ENCODE measurements at regions not wholly inside any gene's neighbourhood (a gene's known extent, or its start where the extent isn't known, plus 50 kb on each side); places are given as distances from the start of the nearest gene placed in this dataset.

DNA sequence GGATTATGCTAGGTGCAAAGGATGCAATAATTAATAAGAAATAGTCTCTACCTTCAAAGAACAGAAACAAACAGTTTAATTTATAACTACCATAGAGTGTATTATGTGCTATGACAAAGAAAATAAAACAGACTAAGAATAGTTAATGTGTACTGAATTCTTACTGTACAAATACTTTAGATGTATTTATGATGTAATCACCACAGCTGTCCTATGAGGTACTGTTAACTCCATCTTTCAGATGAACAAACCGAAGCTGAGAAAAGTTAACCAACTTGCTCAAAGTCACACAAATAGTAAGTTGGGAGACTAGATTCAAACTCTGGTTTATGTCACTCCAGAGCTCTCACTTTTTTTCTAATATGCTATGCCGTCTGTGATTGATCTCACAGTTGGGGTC, 77.0 kb upstream of the FGGY start:
- no peaks in the 10 kb centered on the region for H3K36me3 ChIP-seq (ENCODE audit: low read depth)
- H3K27me3 ChIP-seq (ENCODE audit: insufficient read depth, poor library complexity, severe bottlenecking): no peaks in the 10 kb centered on the region
- H3K4me3 ChIP-seq (ENCODE audit: severe bottlenecking): no peak overlapping the region
- TF ChIP-seq, protein P1, sequence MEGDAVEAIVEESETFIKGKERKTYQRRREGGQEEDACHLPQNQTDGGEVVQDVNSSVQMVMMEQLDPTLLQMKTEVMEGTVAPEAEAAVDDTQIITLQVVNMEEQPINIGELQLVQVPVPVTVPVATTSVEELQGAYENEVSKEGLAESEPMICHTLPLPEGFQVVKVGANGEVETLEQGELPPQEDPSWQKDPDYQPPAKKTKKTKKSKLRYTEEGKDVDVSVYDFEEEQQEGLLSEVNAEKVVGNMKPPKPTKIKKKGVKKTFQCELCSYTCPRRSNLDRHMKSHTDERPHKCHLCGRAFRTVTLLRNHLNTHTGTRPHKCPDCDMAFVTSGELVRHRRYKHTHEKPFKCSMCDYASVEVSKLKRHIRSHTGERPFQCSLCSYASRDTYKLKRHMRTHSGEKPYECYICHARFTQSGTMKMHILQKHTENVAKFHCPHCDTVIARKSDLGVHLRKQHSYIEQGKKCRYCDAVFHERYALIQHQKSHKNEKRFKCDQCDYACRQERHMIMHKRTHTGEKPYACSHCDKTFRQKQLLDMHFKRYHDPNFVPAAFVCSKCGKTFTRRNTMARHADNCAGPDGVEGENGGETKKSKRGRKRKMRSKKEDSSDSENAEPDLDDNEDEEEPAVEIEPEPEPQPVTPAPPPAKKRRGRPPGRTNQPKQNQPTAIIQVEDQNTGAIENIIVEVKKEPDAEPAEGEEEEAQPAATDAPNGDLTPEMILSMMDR (IDR thresholded peaks at IDR 0.05; ENCODE audit: poor library complexity, severe bottlenecking): no peak
- H3K4me1 ChIP-seq (ENCODE audit: insufficient read depth, poor library complexity, severe bottlenecking): no peaks in the 10 kb centered on the region
- DNase-seq (ENCODE audit: low spot score) (no peak), ATAC-seq (ENCODE audit: low read depth) (no peak)
- no peak overlapping the region for H3K27ac ChIP-seq (ENCODE audit: poor library complexity, severe bottlenecking)
- no peaks in the 10 kb centered on the region for H3K9me3 ChIP-seq (ENCODE audit: severe bottlenecking)

DNA sequence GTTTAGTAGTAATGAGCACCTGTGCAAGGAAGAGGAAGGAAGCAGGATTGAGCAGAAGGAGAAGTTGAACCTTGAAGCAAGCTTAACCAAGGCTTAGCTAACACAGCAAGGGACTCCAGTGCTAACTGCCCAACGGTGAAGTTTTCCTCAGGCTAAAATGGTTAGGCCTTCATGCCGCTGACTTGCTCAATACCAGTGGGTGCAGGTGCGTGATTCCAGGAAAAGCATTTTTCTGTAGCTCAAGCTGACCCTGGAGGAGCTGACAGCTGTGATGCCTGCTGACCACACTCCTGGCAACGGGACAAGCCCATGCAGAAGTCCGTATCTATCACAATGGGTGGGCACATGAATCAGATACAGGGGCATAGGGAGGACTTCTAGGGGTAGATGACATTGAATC, 76.5 kb upstream of the FGGY start:
- TF ChIP-seq, protein P1 (IDR thresholded peaks at IDR 0.05; ENCODE audit: poor library complexity, severe bottlenecking): no peak
- H3K4me3 ChIP-seq (ENCODE audit: severe bottlenecking): no peak overlapping the region
- ATAC-seq (ENCODE audit: low read depth): no peak

DNA sequence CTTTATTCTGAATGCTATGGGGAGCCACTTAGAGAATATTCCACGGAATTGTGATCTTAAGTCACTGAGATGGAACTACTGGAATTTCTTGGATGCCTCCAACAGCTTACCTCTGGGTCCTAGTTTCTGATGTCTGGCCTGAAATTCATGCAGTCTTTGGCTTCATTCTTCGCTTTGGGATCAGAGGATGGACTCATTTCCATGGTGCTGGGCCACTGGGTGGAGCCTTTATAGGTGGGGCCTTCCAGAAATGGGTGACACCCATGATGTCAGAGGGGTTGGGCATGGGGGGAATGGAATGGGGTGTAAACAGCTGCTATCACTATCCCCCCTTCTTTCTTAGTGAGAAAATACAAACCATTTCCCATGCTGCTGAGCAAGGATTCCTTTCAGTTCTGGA, 73.7 kb upstream of the FGGY start:
- Histone ChIP-seq H3K4me1 (ENCODE audit: insufficient read depth, poor library complexity, severe bottlenecking) (no peaks in the 10 kb centered on the region), H3K4me3 (ENCODE audit: severe bottlenecking) (no peak overlapping the region), H3K27me3 (ENCODE audit: insufficient read depth, poor library complexity, severe bottlenecking) (no peaks in the 10 kb centered on the region), H3K36me3 (ENCODE audit: low read depth) (no peaks in the 10 kb centered on the region), H3K9me3 (ENCODE audit: severe bottlenecking) (no peaks in the 10 kb centered on the region), H3K27ac (ENCODE audit: poor library complexity, severe bottlenecking) (no peak overlapping the region)
- DNase-seq (ENCODE audit: low spot score) (no peak), ATAC-seq (ENCODE audit: low read depth) (no peak)
- TF ChIP-seq, protein P1 (IDR thresholded peaks at IDR 0.05; ENCODE audit: poor library complexity, severe bottlenecking): no peak

More for the DNA sequence above, 76.5 kb upstream of the FGGY start:
- H3K9me3 ChIP-seq (ENCODE audit: severe bottlenecking): no peaks in the 10 kb centered on the region
- H3K4me1 ChIP-seq (ENCODE audit: insufficient read depth, poor library complexity, severe bottlenecking): no peaks in the 10 kb centered on the region
- H3K27ac ChIP-seq (ENCODE audit: poor library complexity, severe bottlenecking): no peak overlapping the region
- DNase-seq (ENCODE audit: low spot score): no peak
- no peaks in the 10 kb centered on the region for H3K36me3 ChIP-seq (ENCODE audit: low read depth)
- H3K27me3 ChIP-seq (ENCODE audit: insufficient read depth, poor library complexity, severe bottlenecking): no peaks in the 10 kb centered on the region

DNA sequence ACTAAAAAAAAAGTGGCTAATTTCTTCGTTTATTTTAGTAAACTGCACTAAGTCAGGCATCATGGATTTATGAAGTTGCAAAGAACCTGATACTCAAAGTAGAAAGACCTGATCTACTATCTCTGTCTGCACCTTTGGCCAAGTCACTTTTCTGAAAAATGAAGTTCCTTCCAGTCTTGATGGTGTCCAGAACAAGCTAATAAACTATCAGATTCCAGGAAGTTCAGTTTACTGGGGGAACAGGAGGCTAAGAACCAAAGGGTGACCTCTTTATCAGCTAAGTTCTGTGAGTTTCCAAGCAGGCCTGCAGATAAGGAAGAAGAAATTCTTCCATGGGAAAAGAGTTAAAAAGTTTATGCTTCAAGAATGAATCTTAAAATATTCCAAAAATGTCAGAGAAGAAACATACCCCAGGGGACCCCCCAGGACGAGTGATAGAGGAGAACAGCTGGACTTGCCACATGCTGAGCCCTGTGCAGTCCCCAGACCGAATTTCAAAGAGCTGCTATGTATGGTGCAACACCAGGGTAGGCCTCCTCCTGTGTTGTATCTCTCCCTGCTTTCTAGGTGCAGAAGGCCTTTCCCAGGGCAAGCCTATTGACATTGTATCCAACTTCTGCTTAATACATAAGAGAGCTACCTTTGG, 72.8 kb upstream of the FGGY start:
- DNase-seq (ENCODE audit: low spot score) (no peak), ATAC-seq (ENCODE audit: low read depth) (no peak)
- Histone ChIP-seq H3K9me3 (ENCODE audit: severe bottlenecking) (no peaks in the 10 kb centered on the region), H3K27ac (ENCODE audit: poor library complexity, severe bottlenecking) (no peak overlapping the region), H3K36me3 (ENCODE audit: low read depth) (no peaks in the 10 kb centered on the region), H3K4me3 (ENCODE audit: severe bottlenecking) (no peak overlapping the region), H3K4me1 (ENCODE audit: insufficient read depth, poor library complexity, severe bottlenecking) (no peaks in the 10 kb centered on the region), H3K27me3 (ENCODE audit: insufficient read depth, poor library complexity, severe bottlenecking) (no peaks in the 10 kb centered on the region)
- TF ChIP-seq, protein P1 (IDR thresholded peaks at IDR 0.05; ENCODE audit: poor library complexity, severe bottlenecking): no peak

DNA sequence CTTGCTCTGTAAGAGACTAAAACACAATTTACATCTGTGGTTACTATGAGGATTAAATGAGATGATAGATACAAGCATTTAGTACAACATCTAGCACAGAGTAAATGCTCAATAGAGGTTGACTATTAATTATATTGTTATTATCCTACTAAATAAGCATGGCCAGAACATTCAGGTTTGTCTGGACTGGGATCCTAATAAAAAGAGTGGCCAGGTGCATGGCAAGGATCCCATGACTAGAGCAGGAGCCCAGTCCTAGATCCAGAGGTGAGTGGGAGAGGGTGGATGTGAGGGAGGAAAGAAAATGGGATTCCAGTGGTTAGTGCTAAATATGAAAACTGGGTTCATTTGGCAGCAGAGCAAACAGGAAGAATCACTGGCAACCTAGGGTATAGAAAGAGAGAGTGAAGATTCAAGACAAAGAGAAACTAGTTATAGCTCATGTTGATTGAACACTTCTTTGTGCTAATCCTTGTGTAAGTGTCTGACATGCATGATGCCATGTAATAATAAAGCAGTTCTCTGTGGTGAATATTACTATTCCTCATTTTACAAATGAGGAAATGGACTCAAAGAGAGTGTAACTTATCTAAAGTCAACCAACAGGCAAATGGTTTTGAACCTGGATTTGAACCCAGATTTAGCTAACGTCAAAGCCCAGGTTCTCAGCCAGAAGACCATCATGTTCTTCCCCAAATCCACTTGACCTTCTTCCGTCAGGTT, 71.1 kb upstream of the FGGY start:
- Histone ChIP-seq H3K4me3 (ENCODE audit: severe bottlenecking) (no peak overlapping the region), H3K27ac (ENCODE audit: poor library complexity, severe bottlenecking) (no peak overlapping the region), H3K36me3 (ENCODE audit: low read depth) (no peaks in the 10 kb centered on the region), H3K4me1 (ENCODE audit: insufficient read depth, poor library complexity, severe bottlenecking) (no peaks in the 10 kb centered on the region), H3K9me3 (ENCODE audit: severe bottlenecking) (no peaks in the 10 kb centered on the region), H3K27me3 (ENCODE audit: insufficient read depth, poor library complexity, severe bottlenecking) (no peaks in the 10 kb centered on the region)
- TF ChIP-seq, protein P1 (IDR thresholded peaks at IDR 0.05; ENCODE audit: poor library complexity, severe bottlenecking): no peak
- DNase-seq (ENCODE audit: low spot score) (no peak), ATAC-seq (ENCODE audit: low read depth) (no peak)
